ENCODE measurements at regions not wholly inside any gene's neighbourhood (a gene's known extent, or its start where the extent isn't known, plus 50 kb on each side); places are given as distances from the start of the nearest gene placed in this dataset.

GRCh38 chr22:34608106-34608505 lies 457.9 kb upstream of the ISX start:
- Mint-ChIP-seq H3K4me1 (ENCODE audit: low read depth) (no peaks in the 10 kb centered on the region), H3K27ac (no peak overlapping the region), H3K4me3 (no peak overlapping the region), H3K9me3 (no peaks in the 10 kb centered on the region), H3K36me3 (ENCODE audit: low read depth) (no peaks in the 10 kb centered on the region), H3K27me3 (peaks cover 2% of the 10 kb centered on the region)
- ChIA-PET POLR2A (no interaction called here), CTCF (no interaction called here)
- no peak for ATAC-seq
- no peak for TF ChIP-seq CTCF (IDR thresholded peaks at IDR 0.05)
- no peak for DNase-seq
- intact Hi-C loops (cut with micrococcal nuclease): no loop called here

- H3K4me1 Mint-ChIP-seq (ENCODE audit: low read depth): no peaks in the 10 kb centered on the region
- H3K4me3 Mint-ChIP-seq: no peak overlapping the region
- no peaks in the 10 kb centered on the region for H3K36me3 Mint-ChIP-seq (ENCODE audit: low read depth)
Observed at GRCh38 chr22:34608540-34609115, 457.3 kb upstream of the ISX start.

GRCh38 chr22:34609646-34610045 lies 456.3 kb upstream of the ISX start:
- no peaks in the 10 kb centered on the region for H3K27me3 Mint-ChIP-seq
- TF ChIP-seq CTCF (IDR thresholded peaks at IDR 0.05): no peak
- no peak for ATAC-seq
- no peaks in the 10 kb centered on the region for H3K4me1 Mint-ChIP-seq (ENCODE audit: low read depth)
- H3K27ac Mint-ChIP-seq: no peak overlapping the region
- DNase-seq: no peak
- intact Hi-C loops (cut with micrococcal nuclease): no loop called here
- H3K4me3 Mint-ChIP-seq: no peak overlapping the region
- ChIA-PET CTCF (no interaction called here), POLR2A (interaction anchor here (0.7 kb wide), 1 partner anchor 290 kb away, joined by 3 read pairs; no protein-coding TSS in a partner anchor)
- H3K9me3 Mint-ChIP-seq: no peaks in the 10 kb centered on the region
- H3K36me3 Mint-ChIP-seq (ENCODE audit: low read depth): no peaks in the 10 kb centered on the region

More at GRCh38 chr22:34608540-34609115, 457.3 kb upstream of the ISX start:
- TF ChIP-seq CTCF (IDR thresholded peaks at IDR 0.05): no peak
- intact Hi-C loops (cut with micrococcal nuclease): no loop called here
- peaks cover 2% of the 10 kb centered on the region for H3K27me3 Mint-ChIP-seq
- POLR2A ChIA-PET: no interaction called here
- CTCF ChIA-PET: no interaction called here
- no peak for ATAC-seq
- H3K9me3 Mint-ChIP-seq: no peaks in the 10 kb centered on the region
- DNase-seq: no peak
- no peak overlapping the region for H3K27ac Mint-ChIP-seq

- intact Hi-C loops (cut with micrococcal nuclease): no loop called here
- POLR2A ChIA-PET: no interaction called here
- DNase-seq (no peak), ATAC-seq (no peak)
- Mint-ChIP-seq H3K4me3 (no peak overlapping the region), H3K4me1 (ENCODE audit: low read depth) (no peaks in the 10 kb centered on the region), H3K27me3 (no peaks in the 10 kb centered on the region), H3K36me3 (ENCODE audit: low read depth) (no peaks in the 10 kb centered on the region), H3K9me3 (no peaks in the 10 kb centered on the region), H3K27ac (no peak overlapping the region)
- CTCF ChIA-PET: no interaction called here
- TF ChIP-seq CTCF (IDR thresholded peaks at IDR 0.05): no peak
Observed at GRCh38 chr22:34620161-34620560, 445.8 kb upstream of the ISX start.

GRCh38 chr22:34620832-34621231 lies 445.1 kb upstream of the ISX start:
- ATAC-seq (no peak), DNase-seq (no peak)
- ChIA-PET POLR2A (no interaction called here), CTCF (no interaction called here)
- Mint-ChIP-seq H3K4me3 (no peak overlapping the region), H3K4me1 (ENCODE audit: low read depth) (no peaks in the 10 kb centered on the region), H3K27ac (no peak overlapping the region), H3K27me3 (no peaks in the 10 kb centered on the region), H3K9me3 (no peaks in the 10 kb centered on the region), H3K36me3 (ENCODE audit: low read depth) (no peaks in the 10 kb centered on the region)
- intact Hi-C loops (cut with micrococcal nuclease): no loop called here
- no peak for TF ChIP-seq CTCF (IDR thresholded peaks at IDR 0.05)
